HG02798 (cell line): ENCODE measurements at regions not wholly inside any gene's neighbourhood (a gene's known extent, or its start where the extent isn't known, plus 50 kb on each side); places are given as distances from the start of the nearest gene placed in this dataset.

Source experiments
- ATAC-seq: cut with Tn5 transposase; IDR thresholded peaks from one replicate; pipeline ENCODE4 v1.9.1; 2021; ENCODE audit warnings: mild to moderate bottlenecking; ENCODE audit not compliant: unreplicated experiment, poor library complexity

DNA sequence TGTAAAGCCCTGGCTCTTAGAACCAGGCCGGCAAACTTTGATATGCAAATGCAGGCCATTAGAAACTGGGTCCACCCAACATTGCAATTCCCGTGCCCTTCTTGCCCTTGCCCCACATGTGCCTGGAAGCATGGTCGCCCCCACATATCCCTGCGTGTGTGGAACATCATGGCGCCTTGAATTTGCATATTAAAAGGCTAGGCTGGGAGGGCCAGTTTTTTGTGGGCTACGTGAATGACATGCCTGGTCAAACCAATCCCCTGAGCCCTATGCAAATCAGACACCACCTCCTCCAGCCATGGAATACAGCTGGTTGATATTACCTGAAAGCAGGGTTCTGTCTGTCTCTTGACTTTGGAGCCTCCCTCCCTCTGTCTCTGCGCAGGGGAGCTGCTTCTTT is 58.7 kb upstream of the ARHGEF26 start:
- ATAC-seq = no peak

- no peak for ATAC-seq
Observed at GRCh38 chr3:154071146-154071545, 50.0 kb upstream of the ARHGEF26 start.
